ENCODE measurements at regions not wholly inside any gene's neighbourhood (a gene's known extent, or its start where the extent isn't known, plus 50 kb on each side); places are given as distances from the start of the nearest gene placed in this dataset.

GRCh38 chr11:95520369-95521132 lies 269.0 kb downstream of the FAM76B start:
- no peak overlapping the region for H3K4me2 ChIP-seq (ENCODE audit: insufficient read depth, low read length)
- H3K27me3 ChIP-seq (ENCODE audit: insufficient read depth, low read length, poor library complexity): no peaks in the 10 kb centered on the region
- H3K27ac ChIP-seq (ENCODE audit: low read length): no peak overlapping the region
- no peaks in the 10 kb centered on the region for H3K79me2 ChIP-seq (ENCODE audit: insufficient read depth, low read length)
- no peaks in the 10 kb centered on the region for H3K4me1 ChIP-seq (ENCODE audit: insufficient read depth, low read length)
- ATAC-seq (ENCODE audit: insufficient read depth, low read depth) (no peak), DNase-seq (no peak)
- no peaks in the 10 kb centered on the region for H4K20me1 ChIP-seq (ENCODE audit: insufficient read depth, low read length)
- no peak overlapping the region for H3K4me3 ChIP-seq (ENCODE audit: low read depth in 1 of 2, low read length in 2 of 2)
- no peaks in the 10 kb centered on the region for H3K9me3 ChIP-seq (ENCODE audit: insufficient read depth, low read length, severe bottlenecking)
- H2AFZ ChIP-seq (ENCODE audit: low read depth, low read length): no peak overlapping the region
- H3K36me3 ChIP-seq (ENCODE audit: insufficient read depth, low read length): no peaks in the 10 kb centered on the region
- no peak overlapping the region for H3K9ac ChIP-seq (ENCODE audit: low read depth, low read length)
- TF ChIP-seq EZH2 (IDR thresholded peaks at IDR 0.05; ENCODE audit: borderline replicate concordance, low read depth, low read length, severe bottlenecking): no peak

GRCh38 chr11:95519912-95520311 lies 269.7 kb downstream of the FAM76B start:
- Histone ChIP-seq H3K9ac (ENCODE audit: low read depth, low read length) (no peak overlapping the region), H3K79me2 (ENCODE audit: insufficient read depth, low read length) (no peaks in the 10 kb centered on the region), H4K20me1 (ENCODE audit: insufficient read depth, low read length) (no peaks in the 10 kb centered on the region), H3K36me3 (ENCODE audit: insufficient read depth, low read length) (no peaks in the 10 kb centered on the region), H3K27me3 (ENCODE audit: insufficient read depth, low read length, poor library complexity) (no peaks in the 10 kb centered on the region), H3K4me1 (ENCODE audit: insufficient read depth, low read length) (no peaks in the 10 kb centered on the region), H2AFZ (ENCODE audit: low read depth, low read length) (no peak overlapping the region), H3K9me3 (ENCODE audit: insufficient read depth, low read length, severe bottlenecking) (no peaks in the 10 kb centered on the region), H3K27ac (ENCODE audit: low read length) (no peak overlapping the region), H3K4me2 (ENCODE audit: insufficient read depth, low read length) (no peak overlapping the region), H3K4me3 (ENCODE audit: low read depth in 1 of 2, low read length in 2 of 2) (no peak overlapping the region)
- TF ChIP-seq EZH2 (IDR thresholded peaks at IDR 0.05; ENCODE audit: borderline replicate concordance, low read depth, low read length, severe bottlenecking): no peak
- no peak for TF ChIP-seq CTCF (IDR thresholded peaks at IDR 0.05; ENCODE audit: borderline replicate concordance, extremely low read depth, low read length, poor library complexity, severe bottlenecking)
- DNase-seq (no peak), ATAC-seq (ENCODE audit: insufficient read depth, low read depth) (no peak)

- no peaks in the 10 kb centered on the region for H3K27me3 ChIP-seq (ENCODE audit: insufficient read depth, low read length, poor library complexity)
- no peaks in the 10 kb centered on the region for H4K20me1 ChIP-seq (ENCODE audit: insufficient read depth, low read length)
- H3K79me2 ChIP-seq (ENCODE audit: insufficient read depth, low read length): no peaks in the 10 kb centered on the region
- DNase-seq (no peak), ATAC-seq (ENCODE audit: insufficient read depth, low read depth) (no peak)
- H2AFZ ChIP-seq (ENCODE audit: low read depth, low read length): no peak overlapping the region
- H3K4me2 ChIP-seq (ENCODE audit: insufficient read depth, low read length): no peak overlapping the region
- no peaks in the 10 kb centered on the region for H3K36me3 ChIP-seq (ENCODE audit: insufficient read depth, low read length)
- no peaks in the 10 kb centered on the region for H3K4me1 ChIP-seq (ENCODE audit: insufficient read depth, low read length)
- no peak overlapping the region for H3K9ac ChIP-seq (ENCODE audit: low read depth, low read length)
- H3K4me3 ChIP-seq (ENCODE audit: low read depth in 1 of 2, low read length in 2 of 2): no peak overlapping the region
- no peaks in the 10 kb centered on the region for H3K9me3 ChIP-seq (ENCODE audit: insufficient read depth, low read length, severe bottlenecking)
- no peak overlapping the region for H3K27ac ChIP-seq (ENCODE audit: low read length)
- no peak for TF ChIP-seq EZH2 (IDR thresholded peaks at IDR 0.05; ENCODE audit: borderline replicate concordance, low read depth, low read length, severe bottlenecking)
- no peak for TF ChIP-seq CTCF (IDR thresholded peaks at IDR 0.05; ENCODE audit: borderline replicate concordance, extremely low read depth, low read length, poor library complexity, severe bottlenecking)
Observed at GRCh38 chr11:95517453-95517852, 272.1 kb downstream of the FAM76B start.

- Histone ChIP-seq H3K4me1 (ENCODE audit: insufficient read depth, low read length) (no peaks in the 10 kb centered on the region), H3K9me3 (ENCODE audit: insufficient read depth, low read length, severe bottlenecking) (no peaks in the 10 kb centered on the region), H3K4me3 (ENCODE audit: low read depth in 1 of 2, low read length in 2 of 2) (no peak overlapping the region), H3K4me2 (ENCODE audit: insufficient read depth, low read length) (no peak overlapping the region), H3K27me3 (ENCODE audit: insufficient read depth, low read length, poor library complexity) (peaks cover 4% of the 10 kb centered on the region), H3K27ac (ENCODE audit: low read length) (no peak overlapping the region), H4K20me1 (ENCODE audit: insufficient read depth, low read length) (no peaks in the 10 kb centered on the region), H3K9ac (ENCODE audit: low read depth, low read length) (no peak overlapping the region), H2AFZ (ENCODE audit: low read depth, low read length) (no peak overlapping the region), H3K36me3 (ENCODE audit: insufficient read depth, low read length) (no peaks in the 10 kb centered on the region), H3K79me2 (ENCODE audit: insufficient read depth, low read length) (no peaks in the 10 kb centered on the region)
- TF ChIP-seq CTCF (IDR thresholded peaks at IDR 0.05; ENCODE audit: borderline replicate concordance, extremely low read depth, low read length, poor library complexity, severe bottlenecking): no peak
- no peak for TF ChIP-seq EZH2 (IDR thresholded peaks at IDR 0.05; ENCODE audit: borderline replicate concordance, low read depth, low read length, severe bottlenecking)
- DNase-seq (no peak), ATAC-seq (ENCODE audit: insufficient read depth, low read depth) (no peak)
Observed at GRCh38 chr11:95516786-95517185, 272.8 kb downstream of the FAM76B start.

Data from DND-41 (cell line).